K562 (cell line): ENCODE measurements at regions not wholly inside any gene's neighbourhood (a gene's known extent, or its start where the extent isn't known, plus 50 kb on each side); places are given as distances from the start of the nearest gene placed in this dataset.

Experiments used
- CTCF ChIP-seq, 3 experiments: IDR thresholded peaks in 2 of 3; conservative IDR thresholded peaks in 1 of 3; 2 replicates each; pipeline ENCODE4 v1.5.1; 2011 to 2012; ENCODE audit warnings: low read length in 3 of 3, mild to moderate bottlenecking in 3 of 3, control low read depth in 2 of 3, improper control_type of control experiment in 1 of 3, inconsistent platforms in 1 of 3, low read depth in 1 of 3, mixed read lengths in 1 of 3, moderate library complexity in 1 of 3; ENCODE audit not compliant: insufficient read depth in 2 of 3
- FOXK1 ChIP-seq: sonication (generic); formaldehyde crosslinking; IDR thresholded peaks from 2 replicates; pipeline ENCODE4 v1.8.0; 2022; ENCODE audit warnings: missing genetic modification reagents, mild to moderate bottlenecking, borderline replicate concordance
- PML ChIP-seq: IDR thresholded peaks from 2 replicates; pipeline ENCODE4 v1.6.1; 2012; ENCODE audit warnings: low read length, inconsistent platforms
- POLR2A ChIP-seq: fragments of 450-650 bp; conservative IDR thresholded peaks from 2 replicates; pipeline ENCODE4 v1.6.1; 2016
- POLR2G ChIP-seq: fragments of 200-400 bp; formaldehyde crosslinking; IDR thresholded peaks from 2 replicates; pipeline ENCODE4 v1.6.1; 2017; ENCODE audit warnings: low read depth, mild to moderate bottlenecking, antibody characterized with exemption, low read length, moderate library complexity
- TCF7 ChIP-seq: sonication (generic); IDR thresholded peaks from 2 replicates; pipeline ENCODE4 v1.6.1; 2016; ENCODE audit warnings: antibody characterized with exemption, borderline replicate concordance
- TGIF2 ChIP-seq: sonication (generic); formaldehyde crosslinking; IDR thresholded peaks from 2 replicates; pipeline ENCODE4 v1.8.1; 2022; ENCODE audit warnings: mild to moderate bottlenecking, missing genetic modification reagents, moderate library complexity
- ZBTB2 ChIP-seq: fragments of 450-650 bp; IDR thresholded peaks from 2 replicates; pipeline ENCODE4 v1.6.1; 2016; ENCODE audit warnings: antibody characterized with exemption
- ZBTB8A ChIP-seq: fragments of 450-650 bp; IDR thresholded peaks from 2 replicates; pipeline ENCODE4 v1.6.1; 2018; ENCODE audit warnings: mild to moderate bottlenecking, moderate library complexity; ENCODE audit not compliant: partially characterized antibody
- ZFX ChIP-seq: sonication (generic); formaldehyde crosslinking; IDR thresholded peaks from 2 replicates; pipeline ENCODE4 v1.8.0; 2022; ENCODE audit warnings: mild to moderate bottlenecking, missing genetic modification reagents, moderate library complexity
- ZNF384 ChIP-seq: IDR thresholded peaks from 2 replicates; pipeline ENCODE4 v1.6.1; 2012; ENCODE audit warnings: low read depth, low read length, improper control_type of control experiment

- TF ChIP-seq FOXK1 (CRISPR knock-in tag) (no peak), ZFX (no peak), POLR2G (no peak), ZNF384 (no peak), TGIF2 (CRISPR knock-in tag) (no peak), ZBTB8A (no peak), CTCF (IDR thresholded peaks at IDR 0.05 in 2 of 3, conservative IDR thresholded peaks at IDR 0.05 in 1 of 3; ENCODE audit: insufficient read depth in 2 of 3, low read depth in 1 of 3, low read length in 3 of 3) (no peak), ZBTB2 (no peak), PML (no peak), POLR2A (no peak), TCF7 (no peak)
Measured at GRCh38 chr6:166739976-166740318, 112.9 kb upstream of the RPS6KA2 start.
